HUES48 (cell line): ENCODE measurements at regions not wholly inside any gene's neighbourhood (a gene's known extent, or its start where the extent isn't known, plus 50 kb on each side); places are given as distances from the start of the nearest gene placed in this dataset.

Experiments
- H3K27ac ChIP-seq: one replicate; pipeline ENCODE4 v1.7.0; 2013; ENCODE audit warnings: low read depth, low read length, inconsistent platforms
- H3K27me3 ChIP-seq: 2 replicates; pipeline ENCODE4 v1.6.1; 2013; ENCODE audit warnings: mild to moderate bottlenecking, low read length; ENCODE audit not compliant: control insufficient read depth, insufficient read depth
- H3K36me3 ChIP-seq: 2 replicates; pipeline ENCODE4 v1.6.1; 2013; ENCODE audit warnings: low read length; ENCODE audit not compliant: control insufficient read depth, insufficient read depth
- H3K4me1 ChIP-seq: 2 replicates; pipeline ENCODE4 v1.6.1; 2013; ENCODE audit warnings: mild to moderate bottlenecking, low read length; ENCODE audit not compliant: control insufficient read depth, insufficient read depth
- H3K4me3 ChIP-seq: 2 replicates; pipeline ENCODE4 v1.5.1; 2013; ENCODE audit warnings: mild to moderate bottlenecking, low read depth, low read length
- H3K9ac ChIP-seq: 2 replicates; pipeline ENCODE4 v1.6.1; 2013; ENCODE audit warnings: mild to moderate bottlenecking, low read depth, low read length, moderate library complexity
- H3K9me3 ChIP-seq: 2 replicates; pipeline ENCODE4 v1.6.1; 2013; ENCODE audit warnings: low read length; ENCODE audit not compliant: control insufficient read depth, insufficient read depth

DNA sequence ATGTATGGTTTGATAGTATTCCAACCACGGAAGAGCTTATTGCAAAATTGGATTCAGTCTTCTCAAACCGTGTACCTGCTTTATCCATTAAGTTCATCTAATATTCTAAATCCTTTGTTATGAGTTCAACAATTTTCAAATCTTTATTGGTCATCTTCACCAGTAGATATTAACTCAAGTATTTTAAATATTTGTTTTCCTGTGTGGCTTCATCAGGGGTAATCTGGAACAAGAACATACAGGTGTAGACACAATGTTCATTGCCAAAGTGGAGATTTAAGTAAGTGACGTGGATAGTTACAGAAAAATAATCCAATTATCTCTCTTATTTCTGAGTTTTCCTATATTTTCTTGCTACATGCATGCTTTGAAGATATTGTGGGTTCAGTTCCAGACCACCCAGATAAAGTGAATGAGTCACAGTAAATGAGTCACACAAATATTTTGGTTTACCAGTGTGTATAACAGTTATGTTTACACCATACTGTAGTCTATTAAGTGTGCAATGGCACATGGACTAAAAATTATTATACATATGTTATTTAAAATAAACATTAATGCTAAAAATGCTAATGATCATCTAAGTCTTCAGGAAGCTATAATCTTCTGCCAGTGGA lies 429.0 kb upstream of the POT1 start:
- H3K4me3 ChIP-seq: no peak overlapping the region
- H3K9me3 ChIP-seq: no peaks in the 10 kb centered on the region
- no peak overlapping the region for H3K9ac ChIP-seq
- H3K27ac ChIP-seq: no peak overlapping the region
- H3K27me3 ChIP-seq: no peaks in the 10 kb centered on the region
- no peaks in the 10 kb centered on the region for H3K4me1 ChIP-seq
- no peaks in the 10 kb centered on the region for H3K36me3 ChIP-seq

GRCh38 chr7:125357676-125358455 lies 428.2 kb upstream of the POT1 start:
- H3K4me1 ChIP-seq: no peaks in the 10 kb centered on the region
- no peaks in the 10 kb centered on the region for H3K27me3 ChIP-seq
- H3K9me3 ChIP-seq: no peaks in the 10 kb centered on the region
- no peak overlapping the region for H3K9ac ChIP-seq
- H3K4me3 ChIP-seq: no peak overlapping the region
- H3K36me3 ChIP-seq: no peaks in the 10 kb centered on the region
- no peak overlapping the region for H3K27ac ChIP-seq

GRCh38 chr7:125355899-125356298 lies 426.3 kb upstream of the POT1 start:
- H3K27ac ChIP-seq: no peak overlapping the region
- no peaks in the 10 kb centered on the region for H3K4me1 ChIP-seq
- H3K27me3 ChIP-seq: no peaks in the 10 kb centered on the region
- H3K9ac ChIP-seq: no peak overlapping the region
- H3K9me3 ChIP-seq: no peaks in the 10 kb centered on the region
- H3K4me3 ChIP-seq: no peak overlapping the region
- no peaks in the 10 kb centered on the region for H3K36me3 ChIP-seq

DNA sequence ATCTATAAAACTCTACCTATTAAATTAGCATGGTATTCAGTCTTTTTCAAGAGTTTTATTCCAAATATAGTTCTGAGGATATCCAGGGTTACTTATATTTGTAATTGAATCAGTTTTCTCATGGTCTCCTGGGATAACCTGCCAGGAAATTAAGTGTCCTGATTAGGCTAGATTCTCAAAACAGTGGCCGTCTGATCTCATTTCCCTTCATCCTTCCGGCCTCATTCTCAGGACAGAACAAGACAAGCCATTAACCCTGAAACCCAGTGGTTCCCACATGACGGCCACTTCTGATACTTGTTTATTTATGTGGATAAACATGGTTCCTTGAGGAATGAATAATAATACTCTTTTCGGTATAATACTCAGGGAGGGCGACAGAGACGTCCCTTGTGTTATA lies 417.6 kb upstream of the POT1 start:
- Histone ChIP-seq H3K27ac (no peak overlapping the region), H3K27me3 (no peaks in the 10 kb centered on the region), H3K9ac (no peak overlapping the region)

GRCh38 chr7:125338110-125338509 lies 408.5 kb upstream of the POT1 start:
- Histone ChIP-seq H3K4me1 (peaks cover 19% of the 10 kb centered on the region; the same call in 1 of the 2 replicates), H3K27ac (no peak overlapping the region), H3K27me3 (no peaks in the 10 kb centered on the region), H3K9ac (no peak overlapping the region), H3K4me3 (no peak overlapping the region), H3K36me3 (no peaks in the 10 kb centered on the region), H3K9me3 (no peaks in the 10 kb centered on the region)

More for the DNA sequence above, 417.6 kb upstream of the POT1 start:
- no peaks in the 10 kb centered on the region for H3K4me1 ChIP-seq
- H3K36me3 ChIP-seq: no peaks in the 10 kb centered on the region
- H3K9me3 ChIP-seq: no peaks in the 10 kb centered on the region
- no peak overlapping the region for H3K4me3 ChIP-seq

DNA sequence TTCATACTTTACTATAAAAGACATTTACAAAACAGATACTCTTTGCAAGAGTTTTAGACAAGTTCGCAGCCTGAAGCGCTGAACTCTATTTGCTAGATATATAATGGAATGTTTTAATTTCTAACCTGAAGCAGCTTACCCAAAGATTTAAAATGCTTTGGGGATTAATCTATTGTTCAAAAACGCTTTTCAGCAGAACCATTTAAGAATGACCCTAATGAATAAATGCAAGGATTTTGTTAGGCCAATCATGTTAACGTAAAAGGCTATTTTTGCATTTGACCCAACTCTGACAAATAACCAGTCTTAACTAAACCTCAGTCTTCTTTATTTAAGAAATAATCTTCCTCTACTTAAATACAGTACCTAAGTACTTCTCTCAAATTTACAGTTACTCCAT lies 406.7 kb upstream of the POT1 start:
- Histone ChIP-seq H3K9ac (no peak overlapping the region), H3K4me3 (no peak overlapping the region), H3K36me3 (no peaks in the 10 kb centered on the region), H3K4me1 (peaks cover 20% of the 10 kb centered on the region; the same call in 1 of the 2 replicates), H3K9me3 (no peaks in the 10 kb centered on the region), H3K27me3 (no peaks in the 10 kb centered on the region), H3K27ac (no peak overlapping the region)

- H3K9ac ChIP-seq: no peak overlapping the region
- 0 out of 2 replicates have a peak, but pooled peaks cover 3% of the 10 kb centered on the region for H3K4me1 ChIP-seq
- no peaks in the 10 kb centered on the region for H3K9me3 ChIP-seq
- H3K4me3 ChIP-seq: no peak overlapping the region
- H3K36me3 ChIP-seq: no peaks in the 10 kb centered on the region
- no peaks in the 10 kb centered on the region for H3K27me3 ChIP-seq
- H3K27ac ChIP-seq: no peak overlapping the region
Measured at GRCh38 chr7:125326666-125327255, 397.1 kb upstream of the POT1 start.

GRCh38 chr7:125316466-125316865 lies 386.8 kb upstream of the POT1 start:
- H3K9me3 ChIP-seq: peaks cover 20% of the 10 kb centered on the region
- H3K27me3 ChIP-seq: no peaks in the 10 kb centered on the region
- no peak overlapping the region for H3K27ac ChIP-seq
- no peak overlapping the region for H3K4me3 ChIP-seq
- H3K9ac ChIP-seq: no peak overlapping the region
- 0 out of 2 replicates have a peak, but pooled peaks cover 4% of the 10 kb centered on the region for H3K4me1 ChIP-seq
- no peaks in the 10 kb centered on the region for H3K36me3 ChIP-seq

- Histone ChIP-seq H3K27ac (no peak overlapping the region), H3K4me1 (no peaks in the 10 kb centered on the region), H3K36me3 (no peaks in the 10 kb centered on the region), H3K27me3 (no peaks in the 10 kb centered on the region), H3K4me3 (no peak overlapping the region), H3K9me3 (no peaks in the 10 kb centered on the region), H3K9ac (no peak overlapping the region)
Measured at GRCh38 chr7:125299003-125299765, 369.6 kb upstream of the POT1 start.

GRCh38 chr7:125279961-125280360 lies 350.3 kb upstream of the POT1 start:
- Histone ChIP-seq H3K9me3 (no peaks in the 10 kb centered on the region), H3K27me3 (no peaks in the 10 kb centered on the region), H3K4me3 (no peak overlapping the region), H3K9ac (no peak overlapping the region), H3K27ac (no peak overlapping the region), H3K36me3 (no peaks in the 10 kb centered on the region), H3K4me1 (peaks cover 6% of the 10 kb centered on the region)
